RWPE2 (cell line): ENCODE measurements at regions not wholly inside any gene's neighbourhood (a gene's known extent, or its start where the extent isn't known, plus 50 kb on each side); places are given as distances from the start of the nearest gene placed in this dataset.

ENCODE experiments used
- ATAC-seq: fragments of 200-7000 bp; cut with Tn5 transposase; 3 replicates; pipeline ENCODE4 v1.9.1; 2021; ENCODE audit warnings: low read depth
- DNase-seq: peaks from one replicate; pipeline ENCODE4 v3.0.0-alpha.2; 2020; ENCODE audit warnings: low spot score
- H3K27ac ChIP-seq: fragments of 450-650 bp; 2 replicates; pipeline ENCODE4 v1.5.1; 2017; ENCODE audit warnings: mild to moderate bottlenecking; ENCODE audit not compliant: poor library complexity, severe bottlenecking
- H3K27me3 ChIP-seq: fragments of 250-450 bp; sonication (Bioruptor Pico); 2 replicates; pipeline ENCODE4 v1.5.1; 2021; ENCODE audit warnings: mild to moderate bottlenecking, moderate library complexity; ENCODE audit not compliant: insufficient read depth, poor library complexity, severe bottlenecking
- H3K36me3 ChIP-seq: fragments of 250-450 bp; sonication (Bioruptor Pico); 2 replicates; pipeline ENCODE4 v1.5.1; 2020; ENCODE audit warnings: low read depth, mild to moderate bottlenecking, moderate library complexity
- H3K4me1 ChIP-seq: fragments of 250-450 bp; sonication (Bioruptor Pico); 2 replicates; pipeline ENCODE4 v1.5.1; 2021; ENCODE audit warnings: mild to moderate bottlenecking, moderate library complexity; ENCODE audit not compliant: insufficient read depth, poor library complexity, severe bottlenecking
- H3K4me3 ChIP-seq: fragments of 250-450 bp; sonication (Bioruptor Pico); 2 replicates; pipeline ENCODE4 v1.5.1; 2021; ENCODE audit warnings: mild to moderate bottlenecking, moderate library complexity; ENCODE audit not compliant: severe bottlenecking
- H3K9me3 ChIP-seq: fragments of 250-450 bp; sonication (Bioruptor Pico); 2 replicates; pipeline ENCODE4 v1.5.1; 2021; ENCODE audit warnings: mild to moderate bottlenecking, moderate library complexity; ENCODE audit not compliant: severe bottlenecking
- CTCF ChIP-seq: fragments of 450-650 bp; IDR thresholded peaks from one replicate; pipeline ENCODE4 v1.5.1; 2017; ENCODE audit warnings: mild to moderate bottlenecking, moderate library complexity; ENCODE audit not compliant: poor library complexity, severe bottlenecking

- H3K4me1 ChIP-seq, result no peaks in the 10 kb centered on the region
- no peak overlapping the region for H3K27ac ChIP-seq
- H3K27me3 ChIP-seq, result no peaks in the 10 kb centered on the region
- DNase-seq (no peak), ATAC-seq (peak; percentile 55; the same call in 1 of the 3 replicates)
- H3K36me3 ChIP-seq, result no peaks in the 10 kb centered on the region
- no peaks in the 10 kb centered on the region for H3K9me3 ChIP-seq
- peak; percentile 51 for TF ChIP-seq CTCF
- no peak overlapping the region for H3K4me3 ChIP-seq
These were observed 52.8 kb upstream of the FILIP1 start for GRCh38 chr6:75546381-75546780.

- Histone ChIP-seq H3K36me3 (no peaks in the 10 kb centered on the region), H3K4me1 (no peaks in the 10 kb centered on the region), H3K27ac (no peak overlapping the region), H3K4me3 (no peak overlapping the region), H3K9me3 (no peaks in the 10 kb centered on the region), H3K27me3 (no peaks in the 10 kb centered on the region)
- DNase-seq, result no peak
- no peak for ATAC-seq
- no peak for TF ChIP-seq CTCF
These were observed 51.0 kb upstream of the SENP6 start for GRCh38 chr6:75550544-75551167.

- H3K4me1 ChIP-seq, result no peaks in the 10 kb centered on the region
- no peak for TF ChIP-seq CTCF
- ATAC-seq (no peak), DNase-seq (no peak)
- no peak overlapping the region for H3K4me3 ChIP-seq
- no peaks in the 10 kb centered on the region for H3K9me3 ChIP-seq
- H3K27ac ChIP-seq, result no peak overlapping the region
- H3K36me3 ChIP-seq, result no peaks in the 10 kb centered on the region
- no peaks in the 10 kb centered on the region for H3K27me3 ChIP-seq
These were observed 50.2 kb upstream of the SENP6 start for GRCh38 chr6:75551367-75551952.
